Thyroid gland (tissue), 4 donors: ENCODE measurements at regions not wholly inside any gene's neighbourhood (a gene's known extent, or its start where the extent isn't known, plus 50 kb on each side); places are given as distances from the start of the nearest gene placed in this dataset.
"Not testable (repeated sequence)": the region's sequence is repeated elsewhere in the genome, so short reads cannot be mapped to it uniquely, and the experiment has no call there.

Source experiments
- DNase-seq, 2 donors: peaks; one replicate each; pipeline ENCODE4 v3.0.0-alpha.2; 2019
- H3K27ac ChIP-seq, 3 donors: fragments of 200-600 bp; sonication (generic); 1 replicate in 2 of 3; 2 replicates in 1 of 3; pipeline ENCODE4 v1.5.1; 2016 to 2019; ENCODE audit warnings: mild to moderate bottlenecking in 1 of 3, moderate library complexity in 1 of 3
- H3K27me3 ChIP-seq: fragments of 200-600 bp; sonication (generic); one replicate; pipeline ENCODE4 v1.5.1; 2019
- H3K36me3 ChIP-seq, 2 donors: fragments of 200-600 bp; sonication (generic); one replicate each; pipeline ENCODE4 v1.5.1; 2016 to 2019
- H3K4me1 ChIP-seq, 2 donors: fragments of 200-600 bp; sonication (generic); one replicate each; pipeline ENCODE4 v1.5.1; 2017 to 2019
- H3K4me3 ChIP-seq, 3 donors: fragments of 200-600 bp; sonication (generic); replicated peaks in 1 of 3; 1 replicate in 2 of 3; 2 replicates in 1 of 3; pipeline ENCODE4 v1.5.1; 2016; ENCODE audit warnings: mild to moderate bottlenecking in 1 of 3
- H3K9me3 ChIP-seq: fragments of 200-600 bp; sonication (generic); one replicate; pipeline ENCODE4 v1.5.1; 2017
- CTCF ChIP-seq, 6 experiments: fragments of 200-600 bp in 3 of 6; fragments of 450-650 bp in 3 of 6; sonication (generic) in 3 of 6; IDR thresholded peaks; one replicate each; pipeline ENCODE4 v1.5.1; 2016 to 2019; ENCODE audit warnings: antibody characterized with exemption in 6 of 6, mild to moderate bottlenecking in 2 of 6, inconsistent platforms in 1 of 6, moderate library complexity in 1 of 6
- POLR2A ChIP-seq, 2 donors: fragments of 450-650 bp; IDR thresholded peaks; one replicate each; pipeline ENCODE4 v1.6.1; 2017; ENCODE audit warnings: antibody characterized with exemption in 2 of 2, mild to moderate bottlenecking in 2 of 2, moderate library complexity in 1 of 2
- WGBS, 2 donors: methylation state at CpG; one replicate each; pipeline ENCODE4 v1.1.5; 2017; 5-methylcytosine and 5-hydroxymethylcytosine counted together
- intact Hi-C: fragments of 100-400 bp; cut with DNase I; formaldehyde crosslinking; loops from one replicate; pipeline ENCODE4 v1.15.1; 2023

DNA sequence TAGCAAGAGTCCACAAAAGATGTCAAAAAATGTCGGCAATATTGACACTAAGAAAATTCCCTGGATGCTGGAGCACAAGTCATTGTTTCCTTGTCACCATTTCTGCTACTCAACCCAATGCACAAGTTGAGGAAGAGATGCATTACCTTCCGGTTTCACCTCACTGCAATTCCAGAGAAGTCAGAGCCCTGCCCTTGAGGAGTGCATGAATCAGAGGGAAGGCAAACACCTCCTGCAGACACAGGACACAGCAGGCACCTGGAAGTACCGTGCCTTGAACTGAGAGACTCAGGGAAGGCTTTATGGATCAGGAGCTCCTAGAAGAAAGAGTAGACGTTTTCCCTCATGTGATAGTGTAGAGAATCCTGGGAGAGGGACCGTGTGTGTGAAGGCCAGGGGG, 62.7 kb upstream of the ARL4C start:
- intact Hi-C loops, result no loop called here
- Histone ChIP-seq H3K27me3 (no peaks in the 10 kb centered on the region), H3K9me3 (no peaks in the 10 kb centered on the region), H3K4me1 (no peaks in the 10 kb centered on the region), H3K27ac (no peak overlapping the region), H3K36me3 (no peaks in the 10 kb centered on the region), H3K4me3 (no peak overlapping the region)
- no peak for TF ChIP-seq POLR2A (IDR thresholded peaks at IDR 0.05)
- no peak for TF ChIP-seq CTCF (IDR thresholded peaks at IDR 0.05)
- WGBS, 2 donors, result 77 to 88% methylated on average over 5 of the region's 5 CpGs
- no peak for DNase-seq

DNA sequence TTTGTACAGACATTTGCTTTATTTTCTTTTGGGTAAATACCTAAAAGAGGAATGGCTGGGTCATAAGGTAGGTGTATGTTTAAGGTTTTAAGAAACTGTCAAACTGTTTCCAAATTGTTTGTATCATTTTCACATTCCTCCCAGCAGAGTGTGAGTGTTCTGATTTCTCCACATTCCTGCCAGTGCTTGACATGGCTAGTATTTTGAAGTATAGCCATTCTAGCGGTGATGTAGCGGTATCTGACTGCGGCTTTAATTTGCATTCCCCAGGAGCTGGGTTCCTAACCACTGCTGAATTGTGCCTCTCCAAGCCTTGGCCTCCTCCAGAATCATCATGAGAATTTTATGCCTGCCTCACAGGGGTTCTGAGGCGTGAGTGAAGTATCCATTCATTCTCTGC, 61.8 kb upstream of the ARL4C start:
- TF ChIP-seq CTCF (IDR thresholded peaks at IDR 0.05) (no peak), POLR2A (IDR thresholded peaks at IDR 0.05) (no peak)
- H3K27me3 ChIP-seq, result no peaks in the 10 kb centered on the region
- no peaks in the 10 kb centered on the region for H3K9me3 ChIP-seq
- no peaks in the 10 kb centered on the region for H3K36me3 ChIP-seq
- intact Hi-C loops, result no loop called here
- DNase-seq, result no peak
- H3K27ac ChIP-seq, result no peak overlapping the region
- no peak overlapping the region for H3K4me3 ChIP-seq
- H3K4me1 ChIP-seq, result no peaks in the 10 kb centered on the region
- WGBS, 2 donors, result 83 to 93% methylated on average over 4 of the region's 4 CpGs

DNA sequence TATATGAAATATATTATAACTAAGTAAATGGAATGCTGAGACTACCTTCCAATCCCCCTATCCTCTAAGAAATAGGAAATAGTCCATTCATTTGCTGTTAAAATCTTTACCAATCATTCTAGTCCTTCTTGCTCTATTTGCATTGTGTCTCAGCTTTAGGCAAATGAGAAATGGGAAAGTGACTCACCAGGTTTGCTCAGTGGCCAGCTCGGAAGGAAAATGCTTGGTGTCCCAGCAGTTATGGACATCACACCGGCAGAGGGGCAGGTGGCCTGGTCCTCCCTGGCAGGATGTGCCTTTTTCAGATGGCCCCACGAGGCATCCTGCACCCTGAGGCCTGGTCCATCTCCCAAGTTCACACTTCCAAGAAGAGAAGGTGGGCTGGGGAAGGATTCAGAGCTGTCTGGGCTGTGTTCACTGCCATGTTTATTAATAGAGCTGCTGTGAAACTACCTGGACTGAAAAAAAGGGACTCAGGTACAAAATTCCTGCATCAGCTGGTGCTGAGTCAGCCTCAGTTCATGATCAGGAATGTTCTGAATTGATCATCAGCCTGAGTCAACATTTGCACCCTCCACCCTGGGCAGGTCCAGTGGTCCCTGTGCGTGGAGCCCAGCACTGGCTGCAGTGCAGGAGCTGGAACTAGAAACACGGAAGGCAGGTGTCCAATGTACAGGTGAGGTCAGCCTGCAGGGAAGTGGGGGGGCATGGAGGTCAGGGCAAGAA, 60.1 kb upstream of the ARL4C start:
- Histone ChIP-seq H3K27ac (no peak overlapping the region), H3K36me3 (no peaks in the 10 kb centered on the region), H3K4me3 (no peak overlapping the region), H3K4me1 (no peaks in the 10 kb centered on the region), H3K27me3 (no peaks in the 10 kb centered on the region), H3K9me3 (no peaks in the 10 kb centered on the region)
- 87 to 99% methylated on average over 5 of the region's 5 CpGs for WGBS, 2 donors
- DNase-seq, result no peak
- intact Hi-C loops, result no loop called here
- no peak for TF ChIP-seq CTCF (IDR thresholded peaks at IDR 0.05)
- TF ChIP-seq POLR2A (IDR thresholded peaks at IDR 0.05), result no peak

DNA sequence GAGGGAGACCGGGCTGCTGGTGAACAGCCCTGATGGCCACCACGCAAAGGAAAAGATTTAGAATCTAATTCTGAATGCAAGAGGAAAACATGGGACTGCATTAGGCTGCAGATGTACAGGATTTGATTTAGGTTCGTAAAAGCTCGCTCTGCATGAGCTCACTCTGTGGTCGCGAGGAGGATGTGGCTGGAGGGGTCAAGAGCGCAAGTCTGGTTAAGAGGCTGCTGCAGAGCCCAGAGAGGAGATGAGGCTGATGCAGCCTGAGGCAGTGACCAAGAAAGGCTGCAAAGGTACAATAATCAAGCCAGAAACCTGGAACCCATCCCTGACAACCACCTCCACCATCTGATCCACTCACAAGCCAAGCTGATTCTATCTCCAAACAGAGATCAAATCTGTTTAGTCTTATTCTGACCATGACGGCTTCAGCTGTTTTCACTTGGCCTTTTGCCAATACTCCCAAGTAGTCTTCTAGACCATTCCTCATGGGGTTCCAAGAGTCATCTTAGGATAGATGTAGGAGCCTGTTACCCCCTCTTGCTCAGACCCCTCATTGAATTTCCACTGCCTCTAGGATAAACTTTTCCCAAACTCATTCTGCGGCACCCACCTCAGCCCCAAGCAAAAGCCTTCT, 58.9 kb upstream of the ARL4C start:
- intact Hi-C loops, result no loop called here
- Histone ChIP-seq H3K36me3 (no peaks in the 10 kb centered on the region), H3K4me1 (no peaks in the 10 kb centered on the region), H3K27me3 (no peaks in the 10 kb centered on the region), H3K4me3 (no peak overlapping the region), H3K9me3 (no peaks in the 10 kb centered on the region), H3K27ac (no peak overlapping the region)
- no peak for DNase-seq
- no peak for TF ChIP-seq POLR2A (IDR thresholded peaks at IDR 0.05)
- no peak for TF ChIP-seq CTCF (IDR thresholded peaks at IDR 0.05)
- 77 to 85% methylated on average over 9 of the region's 9 CpGs for WGBS, 2 donors

GRCh38 chr2:234555161-234555560, 58.3 kb upstream of the ARL4C start:
- no peaks in the 10 kb centered on the region for H3K36me3 ChIP-seq
- intact Hi-C loops, result no loop called here
- no peak overlapping the region for H3K27ac ChIP-seq
- no peaks in the 10 kb centered on the region for H3K27me3 ChIP-seq
- no peaks in the 10 kb centered on the region for H3K9me3 ChIP-seq
- TF ChIP-seq CTCF (IDR thresholded peaks at IDR 0.05) (no peak), POLR2A (IDR thresholded peaks at IDR 0.05) (no peak)
- no peak for DNase-seq
- H3K4me1 ChIP-seq, result no peaks in the 10 kb centered on the region
- no peak overlapping the region for H3K4me3 ChIP-seq

- H3K9me3 ChIP-seq, H3K27ac ChIP-seq, H3K4me3 ChIP-seq, DNase-seq, H3K4me1 ChIP-seq, H3K36me3 ChIP-seq, H3K27me3 ChIP-seq: not testable (repeated sequence)
- 94 to 95% methylated on average over 15 of the region's 15 CpGs for WGBS, 2 donors
- intact Hi-C loops, result loop anchor here (5.0 kb wide), 1 partner anchor 554 kb away; no protein-coding TSS in a partner anchor
Measured at GRCh38 chr2:234553223-234553622, 56.3 kb upstream of the ARL4C start.
